ENCODE measurements at regions not wholly inside any gene's neighbourhood (a gene's known extent, or its start where the extent isn't known, plus 50 kb on each side); places are given as distances from the start of the nearest gene placed in this dataset.

GRCh38 chr9:99414321-99414720 lies 192.2 kb downstream of the SEC61B start:
- TF ChIP-seq CTCF (IDR thresholded peaks at IDR 0.05) (no peak), POLR2A (IDR thresholded peaks at IDR 0.05) (no peak)
